SK-N-SH (cell line): ENCODE measurements at regions not wholly inside any gene's neighbourhood (a gene's known extent, or its start where the extent isn't known, plus 50 kb on each side); places are given as distances from the start of the nearest gene placed in this dataset.

Experiments
- CTCF ChIP-seq: fragments of 200-600 bp; sonication (generic); IDR thresholded peaks from 2 replicates; pipeline ENCODE4 v1.6.1; 2017; ENCODE audit warnings: antibody characterized with exemption, mild to moderate bottlenecking, moderate library complexity
- GATA2 ChIP-seq: sonication (generic); formaldehyde crosslinking; IDR thresholded peaks from 2 replicates; pipeline ENCODE4 v1.5.0; 2020; ENCODE audit warnings: mild to moderate bottlenecking, missing genetic modification reagents
- MXI1 ChIP-seq: IDR thresholded peaks from 2 replicates; pipeline ENCODE4 v1.6.1; 2012; ENCODE audit warnings: mild to moderate bottlenecking, low read depth, low read length, improper control_type of control experiment
- POLR2AphosphoS5 ChIP-seq: IDR thresholded peaks from 2 replicates; pipeline ENCODE4 v1.6.1; 2012; ENCODE audit warnings: low read depth, low read length
- REST ChIP-seq: IDR thresholded peaks from 2 replicates; pipeline ENCODE4 v1.6.1; 2012; ENCODE audit warnings: mild to moderate bottlenecking, low read depth, low read length, moderate library complexity
- USF2 ChIP-seq: fragments of 150-350 bp; IDR thresholded peaks from 2 replicates; pipeline ENCODE4 v1.6.1; 2017; ENCODE audit warnings: antibody characterized with exemption, low read length, low read depth, borderline replicate concordance

GRCh38 chr4:81688085-81688484 lies 216.4 kb upstream of the RASGEF1B start:
- TF ChIP-seq GATA2: no peak
- TF ChIP-seq USF2: no peak
- TF ChIP-seq CTCF: no peak
- TF ChIP-seq POLR2AphosphoS5: no peak
- no peak for TF ChIP-seq REST
- TF ChIP-seq MXI1: no peak
